HUES64 (cell line): ENCODE measurements at regions not wholly inside any gene's neighbourhood (a gene's known extent, or its start where the extent isn't known, plus 50 kb on each side); places are given as distances from the start of the nearest gene placed in this dataset.

ENCODE experiments used
- H3K27ac ChIP-seq: 2 replicates; pipeline ENCODE4 v1.7.0; 2013; ENCODE audit warnings: low read depth, low read length, inconsistent platforms
- H3K27me3 ChIP-seq: 2 replicates; pipeline ENCODE4 v1.6.1; 2013; ENCODE audit warnings: mild to moderate bottlenecking, low read length; ENCODE audit not compliant: insufficient read depth
- H3K36me3 ChIP-seq: 2 replicates; pipeline ENCODE4 v1.6.1; 2013; ENCODE audit warnings: mild to moderate bottlenecking, low read length; ENCODE audit not compliant: insufficient read depth
- H3K4me1 ChIP-seq: 2 replicates; pipeline ENCODE4 v1.6.1; 2013; ENCODE audit warnings: mild to moderate bottlenecking, low read length, moderate library complexity; ENCODE audit not compliant: insufficient read depth
- H3K4me3 ChIP-seq: 2 replicates; pipeline ENCODE4 v1.5.1; 2013; ENCODE audit warnings: mild to moderate bottlenecking, low read length, moderate library complexity
- H3K9ac ChIP-seq: 2 replicates; pipeline ENCODE4 v1.6.1; 2013; ENCODE audit warnings: mild to moderate bottlenecking, low read depth, low read length
- H3K9me3 ChIP-seq: 2 replicates; pipeline ENCODE4 v1.6.1; 2013; ENCODE audit warnings: low read depth, low read length; ENCODE audit not compliant: insufficient read depth
- WGBS: fragments of 150-250, 120-280 bp; methylation state at CpG from one replicate; pipeline ENCODE4 v1.1.7; 2013; ENCODE audit warnings: missing lambda C conversion rate; 5-methylcytosine and 5-hydroxymethylcytosine counted together

- Histone ChIP-seq H3K4me1 (no peaks in the 10 kb centered on the region), H3K9me3 (no peaks in the 10 kb centered on the region), H3K4me3 (no peak overlapping the region), H3K36me3 (no peaks in the 10 kb centered on the region), H3K27me3 (no peaks in the 10 kb centered on the region), H3K9ac (no peak overlapping the region), H3K27ac (no peak overlapping the region)
- WGBS, result 89% methylated on average over 3 of the region's 4 CpGs
These were observed 351.1 kb downstream of the GRXCR1 start for GRCh38 chr4:43243433-43244116.

- no peak overlapping the region for H3K9ac ChIP-seq
- no peaks in the 10 kb centered on the region for H3K9me3 ChIP-seq
- H3K4me3 ChIP-seq, result no peak overlapping the region
- H3K36me3 ChIP-seq, result no peaks in the 10 kb centered on the region
- no peak overlapping the region for H3K27ac ChIP-seq
- H3K4me1 ChIP-seq, result no peaks in the 10 kb centered on the region
- H3K27me3 ChIP-seq, result no peaks in the 10 kb centered on the region
- WGBS, result 86% methylated on average over 1 of the region's 1 CpG
These were observed 352.3 kb downstream of the GRXCR1 start for GRCh38 chr4:43244688-43245382.

GRCh38 chr4:43251841-43252240 lies 359.3 kb downstream of the GRXCR1 start:
- Histone ChIP-seq H3K9me3 (peaks cover 5% of the 10 kb centered on the region), H3K4me1 (no peaks in the 10 kb centered on the region)

GRCh38 chr4:43253541-43253940 lies 361.0 kb downstream of the GRXCR1 start:
- H3K9me3 ChIP-seq, result peaks cover 11% of the 10 kb centered on the region
- H3K36me3 ChIP-seq, result no peaks in the 10 kb centered on the region
- no peak overlapping the region for H3K9ac ChIP-seq
- no peaks in the 10 kb centered on the region for H3K4me1 ChIP-seq
- H3K27ac ChIP-seq, result no peak overlapping the region
- H3K27me3 ChIP-seq, result no peaks in the 10 kb centered on the region
- no peak overlapping the region for H3K4me3 ChIP-seq

More at GRCh38 chr4:43251841-43252240, 359.3 kb downstream of the GRXCR1 start:
- no peak overlapping the region for H3K4me3 ChIP-seq
- H3K27me3 ChIP-seq, result no peaks in the 10 kb centered on the region
- no peak overlapping the region for H3K9ac ChIP-seq
- H3K36me3 ChIP-seq, result no peaks in the 10 kb centered on the region
- 94% methylated on average over 2 of the region's 2 CpGs for WGBS
- H3K27ac ChIP-seq, result no peak overlapping the region

GRCh38 chr4:43264730-43265129 lies 372.2 kb downstream of the GRXCR1 start:
- Histone ChIP-seq H3K27ac (no peak overlapping the region), H3K27me3 (no peaks in the 10 kb centered on the region), H3K4me3 (no peak overlapping the region), H3K4me1 (no peaks in the 10 kb centered on the region), H3K9me3 (peaks cover 8% of the 10 kb centered on the region; the same call in 1 of the 2 replicates), H3K9ac (no peak overlapping the region), H3K36me3 (no peaks in the 10 kb centered on the region)

- peaks cover 3% of the 10 kb centered on the region; the same call in 1 of the 2 replicates for H3K4me1 ChIP-seq
- no peak overlapping the region for H3K9ac ChIP-seq
- no peak overlapping the region for H3K27ac ChIP-seq
- WGBS, result no CpG with 5 or more reads among the region's 1 CpG
- H3K9me3 ChIP-seq, result no peaks in the 10 kb centered on the region
- H3K4me3 ChIP-seq, result no peak overlapping the region
- H3K36me3 ChIP-seq, result no peaks in the 10 kb centered on the region
- H3K27me3 ChIP-seq, result no peaks in the 10 kb centered on the region
These were observed 379.4 kb downstream of the GRXCR1 start for GRCh38 chr4:43271946-43272345.

- Histone ChIP-seq H3K4me1 (peaks cover 3% of the 10 kb centered on the region; the same call in 1 of the 2 replicates), H3K27ac (no peak overlapping the region), H3K36me3 (no peaks in the 10 kb centered on the region), H3K27me3 (no peaks in the 10 kb centered on the region), H3K9me3 (no peaks in the 10 kb centered on the region), H3K4me3 (no peak overlapping the region), H3K9ac (no peak overlapping the region)
- 93% methylated on average over 2 of the region's 2 CpGs for WGBS
These were observed 381.9 kb downstream of the GRXCR1 start for GRCh38 chr4:43274376-43274775.

GRCh38 chr4:43275779-43276178 lies 383.3 kb downstream of the GRXCR1 start:
- Histone ChIP-seq H3K27me3 (no peaks in the 10 kb centered on the region), H3K27ac (no peak overlapping the region), H3K9ac (no peak overlapping the region), H3K4me3 (no peak overlapping the region), H3K9me3 (no peaks in the 10 kb centered on the region), H3K36me3 (no peaks in the 10 kb centered on the region), H3K4me1 (peaks cover 3% of the 10 kb centered on the region; the same call in 1 of the 2 replicates)
- 81% methylated on average over 1 of the region's 1 CpG for WGBS

- Histone ChIP-seq H3K36me3 (no peaks in the 10 kb centered on the region), H3K9ac (no peak overlapping the region), H3K27me3 (no peaks in the 10 kb centered on the region), H3K4me3 (no peak overlapping the region), H3K9me3 (no peaks in the 10 kb centered on the region), H3K4me1 (peaks cover 3% of the 10 kb centered on the region; the same call in 1 of the 2 replicates), H3K27ac (no peak overlapping the region)
- 80% methylated on average over 1 of the region's 1 CpG for WGBS
These were observed 383.8 kb downstream of the GRXCR1 start for GRCh38 chr4:43276321-43276720.

- no peaks in the 10 kb centered on the region for H3K27me3 ChIP-seq
These were observed 384.5 kb downstream of the GRXCR1 start for GRCh38 chr4:43277003-43277402.

GRCh38 chr4:43282534-43282933 lies 390.0 kb downstream of the GRXCR1 start:
- no peaks in the 10 kb centered on the region for H3K9me3 ChIP-seq
- H3K36me3 ChIP-seq, result no peaks in the 10 kb centered on the region
- 96% methylated on average over 1 of the region's 1 CpG for WGBS
- no peak overlapping the region for H3K27ac ChIP-seq
- H3K27me3 ChIP-seq, result no peaks in the 10 kb centered on the region
- H3K9ac ChIP-seq, result no peak overlapping the region
- no peak overlapping the region for H3K4me3 ChIP-seq
- H3K4me1 ChIP-seq, result no peaks in the 10 kb centered on the region

More at GRCh38 chr4:43277003-43277402, 384.5 kb downstream of the GRXCR1 start:
- Histone ChIP-seq H3K36me3 (no peaks in the 10 kb centered on the region), H3K9ac (no peak overlapping the region), H3K4me1 (peaks cover 3% of the 10 kb centered on the region; the same call in 1 of the 2 replicates), H3K27ac (no peak overlapping the region), H3K9me3 (no peaks in the 10 kb centered on the region), H3K4me3 (no peak overlapping the region)
- no CpG with 5 or more reads among the region's 1 CpG for WGBS
